Activated T-helper 2 cell treated with anti-CD3 and anti-CD28 coated beads, Interferon-gamma antibody, Interleukin-2, Interleukin-4, amounts not matched to agents 10 μg/mL and 5 μg/mL and 100 μg/mL, durations not matched to agents 14 hours and 24 hours and 36 hours (primary cell): ENCODE measurements at regions not wholly inside any gene's neighbourhood (a gene's known extent, or its start where the extent isn't known, plus 50 kb on each side); places are given as distances from the start of the nearest gene placed in this dataset.

Source experiments
- DNase-seq: peaks from one replicate; pipeline ENCODE4 v3.0.0; 2021; ENCODE audit warnings: low spot score
- H3K27ac Mint-ChIP-seq: one replicate; pipeline ENCODE4 v1.8.0; 2021; ENCODE audit warnings: mixed read lengths
- H3K27me3 Mint-ChIP-seq: one replicate; pipeline ENCODE4 v1.8.0; 2021; ENCODE audit warnings: low read depth, mixed read lengths
- H3K36me3 Mint-ChIP-seq: one replicate; pipeline ENCODE4 v1.8.0; 2021; ENCODE audit warnings: low read depth, mixed read lengths
- H3K4me1 Mint-ChIP-seq: one replicate; pipeline ENCODE4 v1.8.0; 2021; ENCODE audit warnings: low read depth, mixed read lengths
- H3K4me3 Mint-ChIP-seq: one replicate; pipeline ENCODE4 v1.8.0; 2021; ENCODE audit warnings: low read depth, mild to moderate bottlenecking, moderate library complexity, mixed read lengths
- H3K9me3 Mint-ChIP-seq: one replicate; pipeline ENCODE4 v1.8.0; 2021; ENCODE audit warnings: mixed read lengths
- intact Hi-C: fragments of 100-400 bp; cut with micrococcal nuclease; formaldehyde crosslinking; loops from one replicate; pipeline ENCODE4 v1.15.1; 2023

- Mint-ChIP-seq H3K27me3 (no peaks in the 10 kb centered on the region), H3K9me3 (no peaks in the 10 kb centered on the region), H3K4me3 (no peak overlapping the region), H3K36me3 (no peaks in the 10 kb centered on the region), H3K4me1 (no peaks in the 10 kb centered on the region), H3K27ac (no peak overlapping the region)
- DNase-seq = no peak
- intact Hi-C loops = no loop called here
Observed at GRCh38 chr11:121958971-121959325, 157.1 kb downstream of the BLID start.

- Mint-ChIP-seq H3K36me3 (no peaks in the 10 kb centered on the region), H3K4me1 (no peaks in the 10 kb centered on the region), H3K4me3 (no peak overlapping the region), H3K27me3 (no peaks in the 10 kb centered on the region), H3K27ac (no peak overlapping the region), H3K9me3 (no peaks in the 10 kb centered on the region)
- DNase-seq = no peak
- intact Hi-C loops = no loop called here
Observed at GRCh38 chr11:121958323-121958970, 157.6 kb downstream of the BLID start.

GRCh38 chr11:121953122-121953521 lies 162.9 kb downstream of the BLID start:
- H3K9me3 Mint-ChIP-seq = no peaks in the 10 kb centered on the region
- no peak overlapping the region for H3K4me3 Mint-ChIP-seq
- H3K27me3 Mint-ChIP-seq = no peaks in the 10 kb centered on the region
- no peak overlapping the region for H3K27ac Mint-ChIP-seq
- intact Hi-C loops = no loop called here
- H3K36me3 Mint-ChIP-seq = no peaks in the 10 kb centered on the region
- DNase-seq = no peak
- H3K4me1 Mint-ChIP-seq = no peaks in the 10 kb centered on the region

- no peaks in the 10 kb centered on the region for H3K27me3 Mint-ChIP-seq
- H3K9me3 Mint-ChIP-seq = no peaks in the 10 kb centered on the region
- intact Hi-C loops = no loop called here
- H3K36me3 Mint-ChIP-seq = no peaks in the 10 kb centered on the region
- H3K4me3 Mint-ChIP-seq = no peak overlapping the region
- no peak overlapping the region for H3K27ac Mint-ChIP-seq
- DNase-seq = no peak
- H3K4me1 Mint-ChIP-seq = no peaks in the 10 kb centered on the region
Observed at GRCh38 chr11:121950160-121950559, 165.9 kb downstream of the BLID start.

DNA sequence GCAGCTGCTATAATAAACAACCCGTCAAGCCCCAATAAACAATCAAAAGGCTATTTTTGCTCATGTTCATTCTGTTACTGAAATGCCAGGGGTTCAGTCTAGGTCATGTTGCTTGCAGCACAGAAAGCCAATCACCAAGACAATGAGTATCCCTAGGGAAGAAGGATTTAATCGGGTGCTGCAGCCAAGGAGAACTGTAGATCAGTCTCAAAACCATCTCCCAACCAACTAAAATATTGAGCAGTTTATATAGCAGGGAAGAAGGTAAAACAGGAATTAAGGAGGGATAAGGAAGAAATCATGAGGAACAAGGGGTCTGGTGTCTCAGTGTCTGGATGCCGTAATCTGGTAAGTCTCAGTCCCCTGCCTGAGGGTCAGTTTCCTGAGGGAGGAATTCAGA lies 169.5 kb downstream of the BLID start:
- Mint-ChIP-seq H3K4me3 (no peak overlapping the region), H3K27ac (no peak overlapping the region)

DNA sequence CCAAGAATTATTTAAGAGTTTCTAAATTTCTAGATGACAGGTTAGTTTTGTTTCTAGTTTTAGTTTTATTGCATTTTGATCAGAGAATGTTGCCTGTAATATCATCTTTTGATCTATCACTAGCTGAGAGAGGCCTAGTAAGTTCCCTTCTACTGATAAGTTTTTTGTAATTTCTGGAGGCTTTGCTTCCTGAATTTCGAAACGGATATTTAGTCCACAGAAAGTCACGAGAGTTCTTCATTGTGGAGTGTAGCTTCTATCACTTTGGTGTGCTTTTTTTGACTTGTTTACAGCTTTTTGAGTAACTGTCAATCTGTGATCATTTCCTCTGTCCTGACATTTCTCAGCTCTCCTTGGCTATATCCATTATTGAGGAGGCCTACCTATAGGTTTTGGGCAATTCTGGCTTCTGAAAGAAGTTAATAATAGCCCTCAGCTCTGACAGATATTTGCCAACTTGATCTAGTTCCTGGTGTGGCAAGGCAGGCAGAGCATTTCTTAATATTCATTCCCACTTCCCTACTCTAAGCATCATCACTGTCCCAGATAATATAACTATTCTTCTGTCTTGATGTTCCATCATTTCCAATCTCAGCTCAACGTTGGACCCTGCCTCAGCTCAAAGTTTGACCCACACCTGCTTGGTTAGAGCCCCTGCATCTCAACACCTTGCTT lies 171.3 kb downstream of the BLID start:
- Mint-ChIP-seq H3K27ac (no peak overlapping the region), H3K27me3 (no peaks in the 10 kb centered on the region), H3K9me3 (no peaks in the 10 kb centered on the region), H3K36me3 (no peaks in the 10 kb centered on the region), H3K4me3 (no peak overlapping the region), H3K4me1 (no peaks in the 10 kb centered on the region)
- intact Hi-C loops = no loop called here
- DNase-seq = no peak

More for the DNA sequence above, 169.5 kb downstream of the BLID start:
- H3K36me3 Mint-ChIP-seq = no peaks in the 10 kb centered on the region
- H3K27me3 Mint-ChIP-seq = no peaks in the 10 kb centered on the region
- H3K4me1 Mint-ChIP-seq = no peaks in the 10 kb centered on the region
- DNase-seq = no peak
- H3K9me3 Mint-ChIP-seq = no peaks in the 10 kb centered on the region
- intact Hi-C loops = no loop called here

GRCh38 chr11:121938076-121938475 lies 177.9 kb downstream of the BLID start:
- Mint-ChIP-seq H3K4me1 (no peaks in the 10 kb centered on the region), H3K9me3 (no peaks in the 10 kb centered on the region), H3K4me3 (no peak overlapping the region), H3K36me3 (no peaks in the 10 kb centered on the region), H3K27me3 (no peaks in the 10 kb centered on the region), H3K27ac (no peak overlapping the region)
- no peak for DNase-seq
- intact Hi-C loops = loop anchor here (10.0 kb wide), 1 partner anchor 273 kb away; no protein-coding TSS in a partner anchor

DNA sequence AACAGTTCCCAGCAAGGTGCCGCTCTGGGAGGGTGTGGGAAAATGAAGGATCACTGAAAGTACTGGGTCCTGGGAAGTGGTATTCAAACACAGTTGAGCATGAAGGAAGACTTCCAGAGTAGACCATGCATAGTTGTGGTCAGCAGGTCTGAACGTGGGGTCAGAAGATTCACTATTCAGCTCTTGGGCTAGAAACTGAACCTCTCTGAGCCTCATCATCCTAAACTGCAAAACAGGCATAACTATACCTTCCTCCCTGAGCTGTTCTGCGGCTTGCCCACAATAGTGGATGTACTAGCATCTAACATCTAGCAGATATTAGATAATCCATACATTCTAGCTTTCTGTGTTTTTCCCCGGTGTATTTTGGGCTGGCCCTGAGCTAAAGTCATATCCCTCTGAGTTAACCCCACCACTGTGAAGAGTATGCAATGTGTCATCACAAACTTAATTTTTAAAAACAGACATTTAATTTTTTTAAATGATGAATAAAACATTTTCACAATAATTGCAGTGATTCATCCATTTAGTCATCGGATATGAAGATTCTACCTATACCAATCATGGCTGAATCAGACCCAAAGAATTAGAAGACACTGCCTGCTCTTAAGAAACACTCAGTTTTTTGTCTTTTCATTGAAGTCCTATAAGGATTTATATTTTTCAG lies 179.1 kb downstream of the BLID start:
- intact Hi-C loops = loop anchor here (10.0 kb wide), 1 partner anchor 272 kb away; no protein-coding TSS in a partner anchor
- Mint-ChIP-seq H3K27me3 (no peaks in the 10 kb centered on the region), H3K27ac (no peak overlapping the region), H3K4me3 (no peak overlapping the region), H3K36me3 (no peaks in the 10 kb centered on the region), H3K4me1 (no peaks in the 10 kb centered on the region), H3K9me3 (no peaks in the 10 kb centered on the region)
- no peak for DNase-seq

DNA sequence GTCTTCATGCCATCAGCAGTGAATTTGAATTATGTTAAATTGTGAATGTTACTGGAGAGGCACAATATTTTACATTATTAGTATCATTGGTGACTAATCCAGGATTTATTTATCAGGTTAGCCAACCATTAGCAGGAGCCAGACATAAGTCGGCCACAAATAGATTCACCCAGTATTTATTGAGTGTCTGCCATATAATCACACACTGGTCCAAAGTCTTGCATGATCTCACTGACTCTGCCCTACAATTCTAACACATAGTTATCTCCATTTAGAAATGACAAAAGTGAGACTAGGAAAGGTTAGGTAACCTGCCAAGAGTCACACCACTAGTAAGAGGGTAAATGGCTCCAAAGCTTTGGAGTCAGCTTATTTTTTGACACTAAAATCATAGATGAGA lies 179.6 kb downstream of the BLID start:
- intact Hi-C loops = loop anchor here (10.0 kb wide), 1 partner anchor 272 kb away; no protein-coding TSS in a partner anchor
- H3K27ac Mint-ChIP-seq = no peak overlapping the region
- H3K4me1 Mint-ChIP-seq = no peaks in the 10 kb centered on the region
- H3K27me3 Mint-ChIP-seq = no peaks in the 10 kb centered on the region
- no peak for DNase-seq
- H3K9me3 Mint-ChIP-seq = no peaks in the 10 kb centered on the region
- H3K4me3 Mint-ChIP-seq = no peak overlapping the region
- H3K36me3 Mint-ChIP-seq = no peaks in the 10 kb centered on the region

GRCh38 chr11:121933694-121934093 lies 182.3 kb downstream of the BLID start:
- Mint-ChIP-seq H3K36me3 (no peaks in the 10 kb centered on the region), H3K4me3 (no peak overlapping the region), H3K27ac (no peak overlapping the region), H3K9me3 (no peaks in the 10 kb centered on the region), H3K4me1 (no peaks in the 10 kb centered on the region), H3K27me3 (no peaks in the 10 kb centered on the region)
- no peak for DNase-seq
- intact Hi-C loops = loop anchor here (10.0 kb wide), 1 partner anchor 269 kb away; no protein-coding TSS in a partner anchor

- Mint-ChIP-seq H3K4me1 (no peaks in the 10 kb centered on the region), H3K9me3 (no peaks in the 10 kb centered on the region), H3K27me3 (no peaks in the 10 kb centered on the region), H3K27ac (no peak overlapping the region), H3K36me3 (no peaks in the 10 kb centered on the region), H3K4me3 (no peak overlapping the region)
- intact Hi-C loops = loop anchor here (10.0 kb wide), 1 partner anchor 268 kb away; no protein-coding TSS in a partner anchor
- no peak for DNase-seq
Observed at GRCh38 chr11:121933294-121933693, 182.7 kb downstream of the BLID start.

GRCh38 chr11:121932646-121933185 lies 183.3 kb downstream of the BLID start:
- H3K27me3 Mint-ChIP-seq = no peaks in the 10 kb centered on the region
- intact Hi-C loops = loop anchor here (10.0 kb wide), 1 partner anchor 268 kb away; no protein-coding TSS in a partner anchor
- no peaks in the 10 kb centered on the region for H3K9me3 Mint-ChIP-seq
- H3K4me1 Mint-ChIP-seq = no peaks in the 10 kb centered on the region
- no peak overlapping the region for H3K4me3 Mint-ChIP-seq
- no peaks in the 10 kb centered on the region for H3K36me3 Mint-ChIP-seq
- no peak for DNase-seq
- H3K27ac Mint-ChIP-seq = no peak overlapping the region
